CD14-positive monocyte (primary cell): ENCODE measurements at regions not wholly inside any gene's neighbourhood (a gene's known extent, or its start where the extent isn't known, plus 50 kb on each side); places are given as distances from the start of the nearest gene placed in this dataset.
"Not testable (repeated sequence)": the region's sequence is repeated elsewhere in the genome, so short reads cannot be mapped to it uniquely, and the experiment has no call there.

Source experiments
- DNase-seq, 3 donors: peaks; one replicate each; pipeline ENCODE4 v3.0.0-alpha.2; 2011 to 2022
- H2AFZ ChIP-seq: 2 replicates; pipeline ENCODE4 v1.6.0; 2012; ENCODE audit warnings: mild to moderate bottlenecking, low read depth, low read length, inconsistent platforms; ENCODE audit not compliant: insufficient read depth, poor library complexity, severe bottlenecking
- H3K27ac ChIP-seq, 2 donors: 1 replicate in 1 of 2; 2 replicates in 1 of 2; pipeline ENCODE4 v1.5.1; 2012 to 2013; ENCODE audit warnings: low read length in 2 of 2, control low read depth in 1 of 2, inconsistent platforms in 1 of 2, low read depth in 1 of 2, mild to moderate bottlenecking in 1 of 2
- H3K27me3 ChIP-seq, 2 donors: one replicate each; pipeline versions ENCODE4 v1.6.0 to v1.6.1; 2011 to 2013; ENCODE audit warnings: low read length in 2 of 2; ENCODE audit not compliant: control insufficient read depth in 2 of 2, insufficient read depth in 2 of 2
- H3K36me3 ChIP-seq, 2 donors: replicated peaks in 1 of 2; 1 replicate in 1 of 2; 2 replicates in 1 of 2; pipeline versions ENCODE4 v1.5.1 to v1.6.1; 2012 to 2013; ENCODE audit warnings: low read length in 2 of 2, control low read depth in 1 of 2, inconsistent platforms in 1 of 2, mild to moderate bottlenecking in 1 of 2; ENCODE audit not compliant: insufficient read depth in 2 of 2, control insufficient read depth in 1 of 2
- H3K4me1 ChIP-seq, 2 donors: 1 replicate in 1 of 2; 2 replicates in 1 of 2; pipeline versions ENCODE4 v1.5.1 to v1.6.1; 2012 to 2013; ENCODE audit warnings: low read length in 2 of 2, control low read depth in 1 of 2, inconsistent platforms in 1 of 2, mild to moderate bottlenecking in 1 of 2, moderate library complexity in 1 of 2; ENCODE audit not compliant: insufficient read depth in 2 of 2, control insufficient read depth in 1 of 2
- H3K4me2 ChIP-seq: replicated peaks from 2 replicates; pipeline ENCODE3; 2012; ENCODE audit warnings: low read length, moderate library complexity, mild to moderate bottlenecking; ENCODE audit not compliant: poor library complexity, severe bottlenecking; ENCODE audit errors: extremely low read depth
- H3K4me3 ChIP-seq, 3 experiments: fragments of 200-600 bp in 1 of 3; sonication (generic) in 1 of 3; replicated peaks in 1 of 3; 1 replicate in 2 of 3; 2 replicates in 1 of 3; pipeline ENCODE4 v1.5.1; 2011 to 2013; ENCODE audit warnings: low read length in 3 of 3, mild to moderate bottlenecking in 3 of 3, control low read depth in 2 of 3, low read depth in 2 of 3, inconsistent platforms in 1 of 3, moderate library complexity in 1 of 3
- H3K79me2 ChIP-seq: 2 replicates; pipeline ENCODE4 v1.6.0; 2012; ENCODE audit warnings: mild to moderate bottlenecking, control low read depth, inconsistent platforms, low read length, moderate library complexity; ENCODE audit not compliant: insufficient read depth
- H3K9ac ChIP-seq: 2 replicates; pipeline ENCODE4 v1.6.0; 2017; ENCODE audit warnings: low read length, mild to moderate bottlenecking; ENCODE audit not compliant: insufficient read depth, poor library complexity, severe bottlenecking
- H3K9me3 ChIP-seq, 2 donors: replicated peaks in 1 of 2; 1 replicate in 1 of 2; 2 replicates in 1 of 2; pipeline versions ENCODE4 v1.5.1 to v1.6.1; 2012 to 2013; ENCODE audit warnings: low read length in 2 of 2, control low read depth in 1 of 2; ENCODE audit not compliant: control insufficient read depth in 1 of 2, insufficient read depth in 1 of 2
- H4K20me1 ChIP-seq: 2 replicates; pipeline ENCODE4 v1.6.0; 2012; ENCODE audit warnings: mild to moderate bottlenecking, low read length, control low read depth, moderate library complexity; ENCODE audit not compliant: insufficient read depth
- H3K27ac Mint-ChIP-seq, 7 donors: one replicate each; pipeline ENCODE4 v1.8.0; 2020; ENCODE audit warnings: mild to moderate bottlenecking in 7 of 7, mixed read lengths in 7 of 7, moderate library complexity in 6 of 7, inconsistent platforms in 2 of 7
- H3K27me3 Mint-ChIP-seq, 3 donors: one replicate each; pipeline ENCODE4 v1.8.0; 2021 to 2022; ENCODE audit warnings: low read depth in 3 of 3, mild to moderate bottlenecking in 3 of 3, mixed read lengths in 3 of 3, moderate library complexity in 3 of 3, inconsistent platforms in 1 of 3
- H3K36me3 Mint-ChIP-seq, 2 donors: one replicate each; pipeline ENCODE4 v1.8.0; 2020; ENCODE audit warnings: mixed read lengths in 2 of 2, inconsistent platforms in 1 of 2, mild to moderate bottlenecking in 1 of 2
- H3K4me1 Mint-ChIP-seq: one replicate; pipeline ENCODE4 v1.8.0; 2020; ENCODE audit warnings: mild to moderate bottlenecking, mixed read lengths
- H3K4me3 Mint-ChIP-seq, 2 donors: one replicate each; pipeline ENCODE4 v1.8.0; 2020; ENCODE audit warnings: mild to moderate bottlenecking in 2 of 2, mixed read lengths in 2 of 2, moderate library complexity in 1 of 2
- H3K9me3 Mint-ChIP-seq, 7 donors: one replicate each; pipeline ENCODE4 v1.8.0; 2020 to 2022; ENCODE audit warnings: mixed read lengths in 7 of 7, mild to moderate bottlenecking in 6 of 7, moderate library complexity in 6 of 7, inconsistent platforms in 2 of 7
- WGBS: methylation state at CpG from one replicate; pipeline ENCODE4 v1.1.5; 2013; ENCODE audit warnings: missing lambda C conversion rate; ENCODE audit not compliant: insufficient coverage; 5-methylcytosine and 5-hydroxymethylcytosine counted together
- intact Hi-C, 2 donors: fragments of 100-400 bp; cut with micrococcal nuclease; formaldehyde crosslinking; loops; one replicate each; pipeline versions ENCODE4 v1.15.0 to v1.15.1; 2023
- TF ChIP-seq, protein P1 (sequence below): fragments of 200-600 bp; IDR thresholded peaks from one replicate; pipeline ENCODE4 v1.8.0; 2022; ENCODE audit warnings: antibody characterized with exemption, mild to moderate bottlenecking

DNA sequence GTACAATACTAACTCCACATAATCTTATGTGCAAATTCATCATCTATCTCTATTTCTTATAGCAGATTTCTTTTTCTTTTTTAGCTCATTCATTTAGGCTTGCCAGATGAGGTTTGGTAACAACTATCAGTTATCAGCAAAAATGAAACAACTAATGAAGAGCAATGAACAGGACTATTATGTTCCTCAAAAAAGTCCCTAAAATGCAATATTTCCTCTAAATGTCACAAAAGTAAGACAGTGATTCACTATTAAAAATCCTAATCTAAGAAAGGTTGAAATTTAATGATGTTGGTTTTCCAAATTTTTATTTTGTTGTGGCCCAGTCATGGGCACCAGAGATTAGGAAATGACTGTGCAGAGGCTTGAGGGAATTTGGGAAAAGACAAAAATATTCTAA, 135.3 kb downstream of the PPIAL4G start:
- Histone ChIP-seq H3K4me1 (no peaks in the 10 kb centered on the region), H3K79me2 (no peaks in the 10 kb centered on the region), H3K36me3 (no peaks in the 10 kb centered on the region), H3K27ac (no peak overlapping the region), H3K4me2 (no peak overlapping the region), H3K4me3 (no peak overlapping the region), H4K20me1 (no peaks in the 10 kb centered on the region), H3K9ac (no peak overlapping the region), H2AFZ (no peak overlapping the region), H3K9me3 (no peaks in the 10 kb centered on the region), H3K27me3 (peaks cover 12 to 29% of the 10 kb centered on the region in 2 donors)
- peaks cover 0 to 3% of the 10 kb centered on the region in 2 donors for H3K36me3 Mint-ChIP-seq
- peaks cover 19 to 40% (median 35%) of the 10 kb centered on the region in 3 donors for H3K27me3 Mint-ChIP-seq
- intact Hi-C loops: no loop called here
- no peak for DNase-seq
- peak overlapping the region in 1 of 7 donors; percentile 76 for H3K27ac Mint-ChIP-seq
- peaks cover 9% of the 10 kb centered on the region for H3K4me1 Mint-ChIP-seq
- H3K9me3 Mint-ChIP-seq: peaks cover 0 to 5% (median 0%) of the 10 kb centered on the region in 7 donors
- H3K4me3 Mint-ChIP-seq: no peak overlapping the region
- TF ChIP-seq, protein P1, sequence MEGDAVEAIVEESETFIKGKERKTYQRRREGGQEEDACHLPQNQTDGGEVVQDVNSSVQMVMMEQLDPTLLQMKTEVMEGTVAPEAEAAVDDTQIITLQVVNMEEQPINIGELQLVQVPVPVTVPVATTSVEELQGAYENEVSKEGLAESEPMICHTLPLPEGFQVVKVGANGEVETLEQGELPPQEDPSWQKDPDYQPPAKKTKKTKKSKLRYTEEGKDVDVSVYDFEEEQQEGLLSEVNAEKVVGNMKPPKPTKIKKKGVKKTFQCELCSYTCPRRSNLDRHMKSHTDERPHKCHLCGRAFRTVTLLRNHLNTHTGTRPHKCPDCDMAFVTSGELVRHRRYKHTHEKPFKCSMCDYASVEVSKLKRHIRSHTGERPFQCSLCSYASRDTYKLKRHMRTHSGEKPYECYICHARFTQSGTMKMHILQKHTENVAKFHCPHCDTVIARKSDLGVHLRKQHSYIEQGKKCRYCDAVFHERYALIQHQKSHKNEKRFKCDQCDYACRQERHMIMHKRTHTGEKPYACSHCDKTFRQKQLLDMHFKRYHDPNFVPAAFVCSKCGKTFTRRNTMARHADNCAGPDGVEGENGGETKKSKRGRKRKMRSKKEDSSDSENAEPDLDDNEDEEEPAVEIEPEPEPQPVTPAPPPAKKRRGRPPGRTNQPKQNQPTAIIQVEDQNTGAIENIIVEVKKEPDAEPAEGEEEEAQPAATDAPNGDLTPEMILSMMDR: no peak

DNA sequence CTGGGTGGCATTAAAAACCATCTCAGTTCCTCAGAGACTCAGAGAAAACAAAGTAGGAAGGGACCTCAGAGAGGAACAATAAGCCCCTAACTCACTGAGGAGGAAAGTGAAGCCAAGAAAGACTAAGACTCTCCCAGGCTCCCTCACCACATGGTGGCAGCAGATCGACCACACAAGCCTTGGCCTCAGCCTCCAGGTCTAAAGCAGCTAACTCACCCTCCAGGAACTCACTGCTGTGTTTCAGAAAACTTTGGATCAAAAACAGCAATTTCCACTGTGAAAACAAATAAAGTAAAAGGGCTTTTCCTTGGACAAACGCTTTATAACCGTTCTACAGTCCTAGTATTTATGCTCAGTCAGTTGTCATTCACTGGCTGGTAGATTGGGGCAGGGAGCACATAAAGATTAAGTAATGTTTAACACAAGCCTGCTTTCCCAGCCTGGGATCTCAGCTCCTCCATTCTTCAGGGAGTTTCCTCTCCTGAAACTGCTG, 137.4 kb downstream of the PPIAL4G start:
- H3K4me3 ChIP-seq, H3K36me3 Mint-ChIP-seq, H3K4me3 Mint-ChIP-seq, H3K79me2 ChIP-seq, H3K4me1 ChIP-seq, H3K36me3 ChIP-seq, H3K4me1 Mint-ChIP-seq, intact Hi-C loops, H3K27ac Mint-ChIP-seq, H3K27ac ChIP-seq, H2AFZ ChIP-seq, H3K9me3 Mint-ChIP-seq, H3K4me2 ChIP-seq, H3K27me3 ChIP-seq, H3K9me3 ChIP-seq, H4K20me1 ChIP-seq, H3K9ac ChIP-seq, DNase-seq: not testable (repeated sequence)
- TF ChIP-seq, protein P1: peak; percentile 54
- 0% methylated on average over 1 of the region's 3 CpGs for WGBS
- H3K27me3 Mint-ChIP-seq: peaks cover 4 to 25% (median 15%) of the 10 kb centered on the region in 3 donors

DNA sequence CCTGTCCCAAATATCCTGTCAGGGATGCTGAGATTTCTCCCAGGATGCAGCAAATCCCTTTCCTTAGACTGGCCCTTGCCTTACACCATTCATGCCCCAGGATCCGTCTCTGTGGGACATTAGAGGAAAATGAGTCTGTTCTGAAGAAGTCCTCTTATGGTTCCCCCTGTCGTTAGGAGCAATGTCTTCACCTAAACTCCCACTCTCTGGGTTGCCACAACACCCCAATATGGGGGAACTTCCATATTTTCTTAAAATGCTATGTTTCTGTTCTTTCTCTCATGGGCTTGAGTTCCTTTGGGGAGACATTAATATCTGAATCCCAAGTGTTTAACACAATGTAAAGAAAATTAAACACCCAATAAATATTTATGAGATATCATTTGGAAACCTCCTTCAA, 138.5 kb downstream of the PPIAL4G start:
- no CpG with 5 or more reads among the region's 2 CpGs for WGBS
- H3K4me1 Mint-ChIP-seq, H2AFZ ChIP-seq, H3K27ac ChIP-seq, H3K36me3 Mint-ChIP-seq, H3K4me3 ChIP-seq, intact Hi-C loops, H3K79me2 ChIP-seq, H3K36me3 ChIP-seq, H4K20me1 ChIP-seq, H3K9me3 ChIP-seq, H3K9ac ChIP-seq, DNase-seq, H3K9me3 Mint-ChIP-seq, H3K4me3 Mint-ChIP-seq, H3K4me1 ChIP-seq, H3K27me3 ChIP-seq, H3K27ac Mint-ChIP-seq, H3K4me2 ChIP-seq: not testable (repeated sequence)
- peaks cover 2 to 16% (median 7%) of the 10 kb centered on the region in 3 donors for H3K27me3 Mint-ChIP-seq
